COLO829 (cell line): ENCODE measurements at regions not wholly inside any gene's neighbourhood (a gene's known extent, or its start where the extent isn't known, plus 50 kb on each side); places are given as distances from the start of the nearest gene placed in this dataset.

ENCODE experiments used
- DNase-seq: peaks from one replicate; pipeline ENCODE4 v3.0.0; 2012; ENCODE audit warnings: low spot score

DNA sequence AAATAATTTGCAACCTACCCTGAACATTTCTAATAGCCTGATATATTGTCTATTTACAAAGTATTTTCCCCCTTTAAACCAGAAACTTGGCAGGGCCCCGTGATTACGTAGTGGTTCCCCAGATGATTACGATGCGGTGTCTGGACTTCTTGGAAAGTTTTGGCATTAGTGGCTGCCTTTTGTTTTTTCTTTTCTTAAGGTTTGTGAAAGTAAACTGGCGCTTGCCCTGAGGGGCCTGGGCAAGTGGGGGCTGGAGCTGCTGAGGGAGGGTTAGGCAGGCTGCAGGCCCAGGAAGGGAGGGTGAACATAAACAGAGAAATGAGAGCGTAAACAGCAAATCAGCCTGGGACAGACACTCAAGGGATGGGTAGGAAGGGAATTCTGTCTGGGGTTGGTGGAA is 123.6 kb upstream of the MSX1 start:
- DNase-seq, result no peak

DNA sequence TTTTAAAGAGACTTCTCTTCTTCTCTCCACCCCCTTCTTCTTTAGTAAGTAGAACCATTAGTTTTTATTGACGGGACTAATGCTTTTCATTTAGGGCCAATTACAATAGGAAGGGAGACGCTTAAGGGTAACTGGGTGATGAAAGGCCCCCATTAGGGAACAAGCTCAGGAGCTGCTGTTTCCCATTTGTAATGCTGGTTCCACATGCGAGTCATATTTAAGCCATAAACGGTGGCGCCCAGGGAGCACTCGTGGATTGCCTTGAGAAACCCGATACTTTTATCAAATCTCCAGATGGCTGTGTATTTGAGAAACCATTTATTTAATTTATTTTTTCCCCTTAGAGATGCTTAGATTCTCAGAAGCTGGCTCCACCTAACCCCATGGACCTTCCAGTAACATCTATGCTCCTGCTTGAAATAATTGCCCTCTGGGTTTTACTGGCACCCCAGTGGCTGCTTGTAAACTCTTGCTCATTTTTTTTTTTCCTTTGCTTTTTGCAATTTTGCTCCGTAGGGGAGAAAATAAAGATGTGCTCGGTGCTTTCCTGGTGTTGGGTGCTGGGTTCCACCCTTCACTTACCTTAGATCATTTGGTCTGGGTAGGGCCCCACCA is 124.2 kb upstream of the MSX1 start:
- DNase-seq, result no peak

DNA sequence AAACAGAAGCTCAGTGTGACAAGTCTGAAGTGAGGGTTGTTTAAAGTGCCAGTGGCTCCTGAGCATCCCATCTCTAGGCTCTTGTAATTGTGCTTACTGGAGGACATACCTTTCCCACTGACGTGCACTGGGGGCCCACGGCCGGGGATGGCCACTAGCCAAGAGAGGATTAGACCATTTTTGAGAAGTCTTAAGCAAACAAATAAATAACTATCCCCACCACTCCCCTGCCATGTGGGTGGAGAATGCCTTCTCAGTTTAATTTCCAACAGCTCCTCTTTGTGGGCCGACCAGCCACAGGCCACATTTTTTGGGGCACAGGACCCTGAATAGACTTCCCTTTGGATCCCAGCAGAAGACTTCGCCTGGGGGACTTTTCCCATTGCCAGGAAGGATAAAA is 125.0 kb upstream of the MSX1 start:
- DNase-seq, result no peak

DNA sequence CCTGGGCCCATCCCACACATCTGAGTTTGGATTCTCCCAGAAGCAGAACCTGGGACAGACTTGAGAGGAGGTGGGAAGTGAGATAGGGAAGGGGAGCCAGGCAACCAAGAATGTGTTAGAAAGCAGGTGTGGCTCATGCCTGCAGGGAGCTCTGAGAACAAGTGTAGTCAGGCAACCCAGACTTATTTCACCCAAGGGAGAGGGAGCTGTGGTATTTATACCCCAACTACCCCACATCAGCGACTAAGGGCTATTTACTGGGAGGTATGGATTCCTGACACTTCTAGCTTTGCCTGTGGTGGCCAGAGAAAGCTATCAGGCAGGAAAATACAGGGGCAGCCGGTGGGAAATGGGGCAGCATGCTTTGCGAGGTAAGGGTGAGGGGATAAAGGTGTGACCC is 125.8 kb upstream of the MSX1 start:
- DNase-seq, result no peak

DNA sequence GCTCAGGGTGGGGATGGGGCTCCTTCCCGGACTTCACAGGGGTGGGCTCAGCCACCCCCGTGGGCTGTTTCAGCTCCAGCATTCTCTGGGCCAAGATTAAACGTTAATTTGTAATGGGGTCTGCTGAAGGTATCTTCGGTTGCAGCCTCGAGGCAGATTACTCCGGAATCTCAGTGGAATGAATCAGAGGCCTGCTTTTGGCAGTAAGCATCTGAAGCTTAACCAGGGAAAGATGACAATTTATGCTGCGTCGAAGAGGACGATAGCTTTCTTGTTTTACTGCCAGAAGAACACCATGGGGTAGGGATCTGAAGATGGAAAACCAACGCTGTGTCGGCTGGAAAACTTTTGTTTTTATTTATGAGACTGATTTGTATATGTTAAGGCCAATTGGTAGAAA is 129.2 kb upstream of the MSX1 start:
- DNase-seq, result no peak

DNA sequence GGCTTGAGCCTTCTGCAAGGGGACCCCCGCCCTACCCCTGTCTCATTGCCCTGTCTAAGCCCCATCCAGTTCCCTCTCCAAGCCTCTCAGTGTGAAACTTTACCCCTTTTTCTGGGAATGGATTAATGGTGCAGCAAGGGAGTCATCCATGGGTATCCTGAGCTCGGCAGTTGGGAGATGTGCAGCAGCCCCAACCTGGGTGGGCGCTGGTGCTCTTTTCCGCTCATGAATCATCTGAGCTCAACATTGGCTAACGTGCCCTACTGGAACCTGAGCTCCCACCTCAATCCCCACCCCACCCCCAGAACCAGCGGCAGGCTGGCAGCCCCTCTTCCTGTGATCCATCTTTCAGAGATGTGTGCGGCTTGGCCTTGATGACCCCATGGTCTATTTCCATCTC is 130.3 kb upstream of the MSX1 start:
- no peak for DNase-seq

DNA sequence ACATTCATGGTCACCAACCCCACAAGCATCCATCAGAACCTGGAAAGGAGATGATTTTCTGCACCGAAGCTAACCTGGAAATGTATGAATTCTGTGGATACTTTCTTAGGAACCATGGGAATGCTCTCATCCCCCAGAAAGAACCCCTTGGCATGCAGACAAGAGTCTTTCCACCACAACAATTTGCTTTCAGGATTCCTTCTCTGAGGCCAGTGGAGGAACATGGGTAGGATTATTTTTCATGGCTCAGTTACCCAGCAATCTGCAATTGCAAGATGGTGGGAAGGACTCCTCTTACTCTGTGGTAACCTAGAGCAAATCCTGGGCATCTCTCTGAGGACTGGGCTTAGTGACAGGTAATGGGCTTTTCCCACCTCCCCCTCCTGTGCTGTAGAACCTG is 131.9 kb upstream of the MSX1 start:
- DNase-seq, result no peak

DNA sequence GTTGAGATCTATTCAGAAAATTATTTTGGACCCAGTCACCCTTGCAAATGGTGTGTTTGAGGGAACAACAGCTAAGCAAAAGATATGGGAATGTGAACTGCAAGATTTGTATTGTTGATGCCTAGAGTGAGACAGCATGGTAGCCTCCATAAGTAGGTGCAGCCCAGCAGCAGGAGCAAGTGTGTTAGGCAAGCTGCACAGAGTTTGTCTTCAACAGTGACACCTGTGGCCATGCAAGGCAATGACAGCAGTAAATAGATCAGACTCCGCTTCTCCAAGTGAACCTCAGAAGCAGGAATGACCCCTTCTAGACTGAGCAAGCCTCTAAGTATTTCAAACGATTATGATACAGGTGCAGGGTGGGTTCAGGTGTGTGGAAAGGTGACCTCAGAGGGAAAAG is 133.4 kb upstream of the MSX1 start:
- no peak for DNase-seq

DNA sequence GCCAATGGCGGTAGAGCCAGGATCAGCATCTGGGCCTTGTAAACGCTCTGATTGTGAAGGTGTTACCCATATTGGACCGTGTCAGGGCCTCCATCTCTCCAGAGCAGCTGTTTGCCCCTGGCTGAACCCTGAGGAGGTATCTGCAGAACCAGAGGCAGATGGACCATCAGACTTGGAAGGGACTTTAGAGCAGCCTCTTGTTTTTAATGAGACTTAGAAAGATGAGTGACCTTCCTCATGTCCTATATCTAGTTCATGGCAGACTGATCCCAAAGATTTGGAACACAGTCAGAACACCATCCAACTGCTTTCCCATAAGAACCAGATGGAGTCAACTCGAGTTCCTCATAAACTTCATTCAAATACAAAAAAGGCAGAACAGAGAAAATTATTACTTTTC is 135.1 kb upstream of the MSX1 start:
- no peak for DNase-seq

DNA sequence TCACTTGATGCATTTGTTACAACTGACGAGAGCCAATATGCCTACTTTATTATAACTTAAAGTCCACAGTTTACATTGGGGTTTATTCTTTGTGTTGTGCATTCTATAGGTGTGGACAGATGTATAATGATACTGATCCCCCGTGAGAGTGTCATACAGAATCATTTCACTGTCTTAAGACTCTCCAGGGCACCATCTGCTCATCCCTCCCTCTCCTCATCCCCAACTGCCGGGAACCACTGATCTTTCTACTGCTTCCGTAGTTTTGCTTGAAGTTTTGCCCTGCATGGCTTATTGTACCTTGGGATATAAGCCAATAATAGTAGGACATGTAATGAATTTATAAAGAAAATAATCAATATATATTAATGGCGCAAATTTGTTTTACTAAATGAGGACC is 137.8 kb upstream of the MSX1 start:
- DNase-seq, result no peak

DNA sequence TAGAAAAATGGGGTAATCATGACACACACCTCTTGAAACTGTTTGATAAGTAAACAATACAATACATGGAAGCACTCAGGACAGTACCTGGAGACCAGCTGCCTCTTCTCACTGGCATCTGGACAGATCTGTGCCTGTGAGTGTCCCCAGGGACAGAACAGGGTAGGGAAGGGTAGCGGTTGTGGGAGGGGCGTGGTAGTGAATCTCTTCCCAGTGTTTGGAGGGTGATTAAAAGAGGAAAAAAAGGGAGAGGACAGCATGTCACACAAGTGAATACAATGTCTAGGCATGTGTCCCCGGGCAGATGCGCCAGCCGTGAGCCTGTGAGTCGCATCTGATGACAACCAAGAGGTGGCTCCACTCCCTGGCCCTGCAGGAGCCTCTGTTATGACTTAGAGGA is 138.8 kb upstream of the MSX1 start:
- no peak for DNase-seq

DNA sequence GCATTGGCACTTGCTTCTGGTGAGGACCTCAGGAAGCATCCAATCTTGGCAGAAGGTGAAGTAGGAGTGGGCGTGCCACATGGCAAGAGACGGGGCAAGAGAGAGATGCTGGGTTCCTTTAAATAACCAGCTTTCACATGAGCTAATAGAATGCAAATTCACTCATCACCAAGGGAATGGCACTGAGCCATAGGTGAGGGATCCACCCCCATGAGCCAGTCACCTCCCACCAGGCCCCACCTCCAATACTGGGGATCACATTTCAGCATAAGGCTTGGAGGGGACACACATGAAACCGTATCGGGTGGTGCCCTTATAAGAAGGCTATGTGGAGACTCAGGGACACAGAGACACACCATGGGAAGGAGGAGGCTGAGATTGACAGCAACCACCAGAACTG is 140.0 kb upstream of the MSX1 start:
- DNase-seq, result no peak

DNA sequence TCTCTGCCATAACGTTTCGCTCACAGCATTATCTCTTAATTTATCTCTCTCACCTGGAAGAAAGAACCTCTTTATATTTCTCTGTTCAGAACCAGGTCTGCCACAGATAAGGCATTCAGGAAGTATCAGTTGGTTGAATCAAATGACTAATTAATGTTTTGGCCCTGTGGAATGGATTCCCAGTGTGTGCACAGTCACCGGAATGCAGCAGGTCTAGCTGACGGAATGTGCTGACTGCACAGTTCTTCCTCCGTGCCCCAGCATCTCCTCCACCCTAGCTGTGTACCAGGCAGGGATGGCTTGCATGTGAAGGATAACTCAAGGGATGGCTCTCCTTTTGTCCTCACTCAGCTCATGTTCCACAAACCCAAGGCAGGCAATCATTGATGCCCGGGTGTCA is 141.8 kb upstream of the MSX1 start:
- DNase-seq, result no peak

DNA sequence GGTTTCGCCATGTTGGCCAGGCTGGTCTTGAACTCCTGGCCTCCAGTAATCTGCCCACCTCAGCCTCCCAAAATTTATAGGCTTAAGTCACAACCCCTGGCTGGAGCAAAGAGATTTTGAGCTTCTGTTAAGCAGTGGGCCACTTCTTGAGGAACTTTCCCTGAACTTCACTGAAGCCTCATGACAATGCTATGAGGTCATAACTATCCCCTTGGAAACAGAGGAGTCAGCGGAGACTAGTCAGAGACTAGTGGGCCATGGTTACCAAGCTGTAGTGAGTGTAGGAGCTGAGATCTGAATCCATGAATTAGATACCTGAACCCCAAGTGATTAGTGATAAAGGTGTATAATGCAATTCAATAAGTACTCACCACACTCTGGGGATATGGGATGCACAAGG is 145.1 kb upstream of the MSX1 start:
- no peak for DNase-seq

DNA sequence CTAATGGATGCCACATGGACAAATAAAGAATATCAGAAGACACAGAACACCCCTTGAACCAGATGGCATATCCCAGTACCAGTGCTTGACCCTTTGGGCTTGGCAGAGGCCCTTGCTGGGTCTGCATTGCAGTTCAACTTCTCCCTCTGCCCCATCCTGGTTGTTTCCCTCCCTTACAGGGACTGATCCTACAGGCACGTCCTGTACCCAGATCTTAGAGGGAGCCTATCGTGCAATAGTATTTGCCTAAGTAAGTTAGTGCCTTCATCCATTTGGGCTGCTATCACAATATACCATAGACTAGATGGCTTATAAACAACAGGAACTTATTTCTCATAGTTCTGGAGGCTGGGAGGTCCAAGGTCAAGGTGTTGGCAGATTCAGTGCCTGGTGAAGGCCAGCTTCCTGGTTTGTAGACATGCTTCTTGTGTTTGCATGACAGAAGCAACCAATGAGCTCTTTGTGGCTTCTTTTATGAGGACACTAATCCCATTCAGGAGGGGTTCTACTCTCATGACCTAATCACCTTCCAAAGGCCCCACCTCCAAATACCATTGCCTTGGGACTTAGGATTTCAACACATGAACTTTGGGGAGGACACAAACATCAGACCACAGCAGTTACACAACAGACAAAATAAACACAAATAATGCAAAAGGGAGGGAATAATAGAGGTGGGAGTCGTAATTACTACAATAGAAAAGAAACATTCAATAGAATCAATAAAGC is 146.5 kb upstream of the MSX1 start:
- no peak for DNase-seq

DNA sequence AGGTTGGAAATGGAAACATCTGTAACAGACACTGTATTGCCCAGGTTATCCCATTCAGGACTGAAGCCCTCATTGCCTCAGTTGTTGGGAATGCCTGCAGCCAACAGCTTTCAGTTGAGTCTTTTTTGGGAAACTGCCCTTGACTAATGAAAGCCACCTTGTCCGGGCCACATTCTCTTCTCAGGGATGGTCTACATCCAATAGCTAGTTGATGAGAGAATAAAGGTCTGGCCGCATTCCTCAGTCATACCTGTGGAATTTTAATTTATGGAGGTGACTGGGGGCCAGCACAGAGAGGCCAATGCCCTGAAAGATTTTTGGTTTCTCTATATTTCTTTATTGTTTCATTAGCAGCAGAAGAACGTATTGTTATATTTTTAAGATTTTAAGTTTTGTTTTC is 147.6 kb upstream of the MSX1 start:
- no peak for DNase-seq

DNA sequence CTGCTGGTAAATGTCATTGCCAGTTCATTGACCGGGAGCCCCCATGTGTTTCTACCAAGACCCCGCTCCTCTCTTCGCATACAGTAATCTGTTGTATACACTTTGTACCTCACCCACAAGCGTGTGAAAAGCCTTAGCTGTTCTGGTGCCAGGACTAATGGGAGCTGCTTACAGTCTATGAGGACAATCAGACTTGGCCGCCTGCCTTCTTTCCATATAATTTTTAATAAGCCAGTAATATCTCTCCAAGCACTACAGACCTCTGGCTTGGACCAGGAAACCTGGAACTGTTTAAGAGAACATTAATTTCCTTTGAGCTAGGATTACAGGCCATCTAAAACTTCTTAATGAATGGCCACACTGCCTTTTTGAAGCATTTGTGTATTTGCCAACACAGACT is 149.7 kb upstream of the MSX1 start:
- DNase-seq, result no peak

DNA sequence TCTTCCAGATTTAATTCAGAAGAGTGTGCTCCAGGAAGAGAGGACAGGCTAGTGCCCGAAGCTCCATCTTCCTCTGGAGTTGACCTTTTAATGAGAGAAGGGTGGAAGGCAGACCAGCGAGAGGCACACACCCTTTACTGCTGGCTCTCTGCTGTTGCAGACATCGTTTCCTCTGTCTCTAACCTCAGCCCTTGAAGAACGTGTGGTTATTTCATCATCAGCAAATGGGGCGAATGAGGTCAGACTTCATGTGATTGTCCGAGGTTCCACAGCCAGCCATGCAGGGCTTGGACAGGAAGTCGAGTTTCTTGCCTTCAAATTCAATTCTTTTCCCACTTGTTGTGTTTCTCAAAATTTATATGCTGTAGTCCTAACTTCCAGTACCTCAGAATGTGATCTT is 155.2 kb upstream of the MSX1 start:
- DNase-seq, result no peak

DNA sequence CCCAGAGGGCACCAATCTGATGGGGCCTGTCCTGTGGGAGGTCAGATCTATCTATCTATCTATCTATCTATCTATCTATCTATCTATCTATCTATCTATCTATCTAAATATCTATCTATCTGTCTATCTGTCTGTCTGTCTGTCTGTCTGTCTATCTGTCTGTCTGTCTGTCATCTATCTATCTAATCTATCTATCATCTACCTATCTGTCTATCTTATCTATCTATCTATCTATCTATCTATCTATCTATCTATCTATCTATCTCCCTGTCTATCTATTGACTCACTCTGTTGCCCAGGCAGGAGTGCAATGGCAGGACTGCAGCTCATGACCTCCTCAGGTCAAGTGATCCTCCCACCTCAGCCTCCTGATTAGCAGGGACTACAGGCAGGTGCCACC is 155.7 kb upstream of the STX18 start:
- DNase-seq, result no peak

DNA sequence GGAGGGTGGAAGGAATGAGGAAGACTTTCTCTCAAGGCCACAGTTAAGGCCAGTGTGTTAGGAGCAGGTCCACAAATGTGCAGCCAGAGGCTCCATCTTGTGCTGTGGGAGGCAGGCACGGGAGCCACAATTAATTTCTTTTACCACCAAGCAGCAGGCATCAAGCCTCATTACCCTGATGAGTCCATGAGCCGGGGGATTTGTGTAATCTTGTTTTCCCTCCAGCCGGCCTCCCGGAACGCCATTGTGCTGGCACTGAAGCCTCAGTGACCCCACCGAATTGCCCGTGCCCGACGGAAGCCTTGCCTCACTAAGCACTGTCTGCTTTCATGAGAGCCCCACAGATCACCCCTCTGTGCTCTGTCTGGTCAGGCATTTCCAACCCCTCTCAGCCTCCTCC is 154.7 kb upstream of the STX18 start:
- no peak for DNase-seq

DNA sequence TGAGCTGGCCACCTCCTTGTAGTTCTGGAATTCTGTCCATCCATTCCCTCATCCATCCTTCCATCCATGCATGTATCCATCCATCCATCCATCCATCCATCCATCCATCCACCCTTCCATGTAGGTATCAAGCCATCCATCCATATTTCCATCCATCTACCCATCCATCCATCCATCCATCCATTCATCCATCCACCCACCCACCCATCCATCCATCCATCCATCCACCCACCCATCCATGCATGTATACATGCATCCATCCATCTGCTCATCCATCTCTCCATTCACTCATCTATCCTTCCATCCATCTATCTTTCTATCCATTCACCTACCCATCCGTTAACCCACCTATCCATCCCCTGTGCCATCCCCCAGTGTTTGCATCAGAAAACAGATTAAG is 153.6 kb upstream of the STX18 start:
- no peak for DNase-seq

DNA sequence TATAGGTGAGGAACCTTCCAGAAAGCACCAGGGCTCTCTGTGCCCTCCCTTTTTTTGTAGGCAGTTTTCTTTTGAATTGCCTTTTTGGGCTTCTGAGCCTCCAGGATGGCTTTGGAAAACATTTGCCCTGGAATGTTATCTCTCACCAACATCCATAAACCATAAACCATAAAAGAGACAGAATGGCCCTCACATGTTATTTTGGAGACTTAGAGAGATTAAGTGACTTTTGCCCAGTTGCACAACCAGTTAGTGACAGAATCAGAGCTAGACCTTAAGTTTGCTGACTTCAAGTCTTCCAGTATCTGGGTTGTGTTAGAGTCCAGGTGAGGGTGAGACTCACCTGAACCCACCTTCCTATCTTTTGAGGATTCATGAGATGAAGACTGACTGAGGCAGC is 153.0 kb upstream of the STX18 start:
- DNase-seq, result no peak

DNA sequence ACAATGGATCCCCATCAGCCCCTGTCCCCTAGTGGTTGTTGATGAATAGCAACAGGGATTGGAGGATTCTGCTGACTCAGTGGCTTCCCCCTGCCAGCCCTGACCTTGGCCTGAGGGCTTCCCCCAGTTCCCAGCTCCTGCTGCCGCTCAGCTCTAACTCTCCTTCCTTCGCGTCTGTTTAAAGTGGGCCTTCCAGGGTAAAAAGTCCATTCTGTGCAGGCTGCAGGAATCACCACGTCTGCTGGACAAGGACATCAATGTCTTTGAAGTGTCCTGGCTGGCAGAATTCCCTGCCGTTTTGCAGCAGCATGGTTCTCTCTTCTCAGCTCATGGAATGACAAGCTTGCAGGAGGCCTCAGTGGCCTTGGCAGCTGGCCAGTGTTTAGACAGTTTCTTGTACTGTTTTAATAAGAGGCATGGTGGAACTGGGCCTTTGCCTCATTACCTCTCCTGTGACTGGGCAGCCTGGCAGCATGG is 152.5 kb upstream of the STX18 start:
- DNase-seq, result no peak

DNA sequence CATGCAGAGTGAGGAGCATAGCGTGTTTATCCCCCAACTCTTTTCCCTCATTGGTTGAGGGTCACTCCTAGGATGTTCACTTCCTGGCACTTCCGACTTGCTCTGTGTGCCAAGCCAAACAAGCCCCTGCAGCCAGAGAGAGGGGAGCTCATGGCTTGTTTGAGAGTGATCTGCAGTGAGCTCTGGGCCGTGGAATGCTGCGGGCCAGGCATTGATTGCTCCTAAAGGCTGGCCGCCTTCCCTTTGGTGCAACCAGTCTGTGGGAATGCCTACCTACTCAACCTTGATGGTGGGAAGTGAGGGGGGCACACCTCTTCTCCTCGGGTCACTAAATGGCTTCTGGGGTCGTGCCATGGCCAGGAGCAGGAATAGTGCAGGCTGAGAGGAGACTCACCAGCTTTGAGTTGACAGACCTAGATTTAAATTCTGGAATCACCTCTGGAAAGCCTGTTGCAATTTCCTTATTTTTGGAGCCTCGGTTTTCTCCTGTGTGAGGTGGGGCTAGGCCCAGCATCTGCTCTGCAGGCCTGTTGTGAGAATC is 152.0 kb upstream of the STX18 start:
- no peak for DNase-seq
